ENCODE measurements at regions not wholly inside any gene's neighbourhood (a gene's known extent, or its start where the extent isn't known, plus 50 kb on each side); places are given as distances from the start of the nearest gene placed in this dataset.
"Not testable (repeated sequence)": the region's sequence is repeated elsewhere in the genome, so short reads cannot be mapped to it uniquely, and the experiment has no call there.

- no peak for DNase-seq (ENCODE audit: low spot score)
Observed at GRCh38 chr4:124887739-124888138, 175.2 kb upstream of the ANKRD50 start.

- no peak for DNase-seq (ENCODE audit: low spot score)
Observed at GRCh38 chr4:124884316-124884715, 171.8 kb upstream of the ANKRD50 start.

- DNase-seq (ENCODE audit: low spot score): peak; percentile 0
Observed at GRCh38 chr4:124883632-124884031, 171.1 kb upstream of the ANKRD50 start.

GRCh38 chr4:124879195-124879594 is 166.7 kb upstream of the ANKRD50 start:
- DNase-seq (ENCODE audit: low spot score): no peak

GRCh38 chr4:124874172-124874450 is 161.6 kb upstream of the ANKRD50 start:
- DNase-seq (ENCODE audit: low spot score): no peak

GRCh38 chr4:124873361-124874171 is 161.0 kb upstream of the ANKRD50 start:
- no peak for DNase-seq (ENCODE audit: low spot score)

DNA sequence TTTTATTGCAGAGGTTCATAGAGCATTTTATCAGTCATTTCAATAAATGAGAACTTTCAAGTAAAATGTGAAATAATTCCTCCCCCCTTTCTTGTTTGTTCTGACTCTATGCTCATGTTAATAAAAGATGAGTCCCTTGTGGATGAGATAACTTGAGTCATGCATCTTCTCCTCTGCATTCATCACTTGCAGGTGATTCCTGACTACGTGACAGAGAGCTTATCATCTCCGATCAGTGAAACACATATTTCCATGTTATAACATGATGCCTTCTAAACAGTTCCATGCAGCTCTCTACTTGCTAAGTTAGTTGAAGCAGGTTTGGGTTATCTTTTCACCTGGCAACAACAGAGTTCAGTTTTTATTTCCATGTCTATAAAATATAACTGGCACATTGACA is 160.1 kb upstream of the ANKRD50 start:
- DNase-seq (ENCODE audit: low spot score): no peak

DNA sequence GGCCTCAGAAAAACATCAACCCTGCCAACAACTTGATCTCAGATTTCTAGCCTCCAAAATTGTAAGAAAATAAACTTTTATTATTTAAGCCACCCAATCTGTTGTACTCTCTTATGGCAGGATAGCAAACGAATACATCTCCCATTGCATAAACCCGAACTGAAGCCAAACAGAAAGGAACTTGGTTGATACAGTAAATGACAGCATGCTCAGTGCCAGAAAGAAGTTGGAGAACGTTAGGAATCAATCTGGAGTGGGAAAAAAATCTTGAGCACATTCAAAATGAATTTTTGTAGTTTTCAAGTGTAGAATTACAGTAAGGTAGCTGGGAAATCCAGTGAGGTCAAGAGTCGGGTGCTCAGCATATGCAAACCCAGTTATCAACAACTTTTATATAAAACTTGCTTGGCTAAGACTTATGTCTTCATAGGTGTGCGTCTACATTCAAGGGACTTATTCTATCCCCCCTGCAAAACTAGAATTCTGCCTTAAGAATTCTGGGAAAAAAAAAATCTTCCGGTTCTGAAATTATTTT is 157.5 kb upstream of the ANKRD50 start:
- no peak for DNase-seq (ENCODE audit: low spot score)

GRCh38 chr4:124868495-124868894 is 156.0 kb upstream of the ANKRD50 start:
- no peak for DNase-seq (ENCODE audit: low spot score)

DNA sequence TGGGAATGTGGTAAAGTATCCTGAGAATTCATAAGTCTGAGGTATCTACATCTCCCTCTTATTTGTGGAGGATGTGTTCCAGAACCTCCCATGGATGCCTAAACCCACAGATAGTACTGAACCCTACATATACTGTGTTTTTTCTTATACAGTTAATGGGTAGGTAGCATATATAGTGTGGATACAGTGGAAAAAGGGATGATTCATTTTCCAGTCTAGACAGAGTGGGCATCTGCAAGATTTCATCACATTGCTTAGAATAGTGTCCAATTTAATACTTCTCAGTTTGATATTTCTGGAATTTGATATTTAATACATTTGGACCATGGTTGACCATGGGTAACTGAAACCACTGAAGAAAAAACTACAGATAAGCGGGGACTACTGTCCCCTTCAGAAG is 155.0 kb upstream of the ANKRD50 start:
- no peak for DNase-seq (ENCODE audit: low spot score)

DNA sequence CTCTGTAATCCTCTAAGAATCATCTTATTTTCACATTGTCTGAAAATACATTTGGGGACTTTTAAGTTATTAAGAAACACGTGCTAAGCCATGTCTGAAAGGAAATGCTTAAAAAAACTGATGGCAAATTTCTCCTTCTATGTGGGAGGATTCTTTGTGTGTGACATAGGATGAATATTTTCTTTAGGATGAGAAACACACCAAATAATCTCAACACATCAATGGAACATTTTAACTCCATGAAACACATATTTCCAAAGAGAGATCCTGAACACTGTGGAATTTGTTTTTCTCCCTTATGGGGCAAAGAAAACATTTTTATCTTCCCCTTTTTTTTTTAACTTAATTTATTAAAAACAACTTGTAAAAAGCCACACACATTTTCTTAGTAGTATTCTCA is 153.8 kb upstream of the ANKRD50 start:
- no peak for DNase-seq (ENCODE audit: low spot score)

- DNase-seq (ENCODE audit: low spot score): no peak
Observed at GRCh38 chr4:124863040-124863545, 150.6 kb upstream of the ANKRD50 start.

- peak; percentile 9 for DNase-seq (ENCODE audit: low spot score)
Observed at GRCh38 chr4:124862261-124862660, 149.7 kb upstream of the ANKRD50 start.

DNA sequence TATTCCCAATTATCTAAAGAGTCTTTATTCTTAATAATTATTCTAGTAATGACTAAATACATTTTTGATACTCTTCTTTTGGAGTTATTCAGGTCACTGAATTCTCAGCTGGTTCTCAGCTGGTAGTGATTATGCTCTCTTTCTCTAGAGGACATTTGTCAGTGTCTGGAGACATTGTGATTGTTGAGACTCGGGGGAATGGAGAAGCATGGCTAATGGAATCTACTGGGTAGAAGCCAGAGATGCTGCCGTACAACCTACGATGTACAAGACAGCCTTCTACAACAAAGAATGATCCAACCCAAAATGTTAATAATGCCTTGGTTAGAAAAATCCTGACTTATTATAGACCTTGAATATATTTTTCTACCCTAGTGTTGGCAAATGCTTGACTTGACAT is 149.2 kb upstream of the ANKRD50 start:
- DNase-seq (ENCODE audit: low spot score): no peak

GRCh38 chr4:124854968-124855367 is 142.4 kb upstream of the ANKRD50 start:
- DNase-seq (ENCODE audit: low spot score): peak; percentile 4

- DNase-seq (ENCODE audit: low spot score): no peak
Observed at GRCh38 chr4:124851741-124852140, 139.2 kb upstream of the ANKRD50 start.

DNA sequence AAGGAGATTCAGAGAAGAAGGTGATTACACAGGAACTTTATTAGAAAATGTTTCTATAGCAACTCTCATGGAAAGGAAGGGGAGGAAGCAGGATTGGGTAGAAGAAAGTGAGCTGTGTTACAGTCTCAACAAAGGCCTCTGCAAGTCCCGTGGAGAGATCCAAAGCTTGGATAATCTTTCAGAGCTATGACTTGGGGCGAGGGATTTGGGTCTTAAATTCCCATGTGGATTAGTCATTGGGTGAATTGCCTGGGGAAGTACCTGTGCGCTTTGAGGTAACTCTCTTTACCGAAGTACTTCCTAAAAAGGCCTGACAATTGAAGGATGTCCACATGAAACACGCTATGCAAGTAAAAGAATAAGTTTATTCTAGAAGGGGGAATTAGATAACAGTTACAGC is 133.8 kb upstream of the ANKRD50 start:
- DNase-seq (ENCODE audit: low spot score): no peak

GRCh38 chr4:124839786-124840390 is 127.4 kb upstream of the ANKRD50 start:
- no peak for DNase-seq (ENCODE audit: low spot score)

DNA sequence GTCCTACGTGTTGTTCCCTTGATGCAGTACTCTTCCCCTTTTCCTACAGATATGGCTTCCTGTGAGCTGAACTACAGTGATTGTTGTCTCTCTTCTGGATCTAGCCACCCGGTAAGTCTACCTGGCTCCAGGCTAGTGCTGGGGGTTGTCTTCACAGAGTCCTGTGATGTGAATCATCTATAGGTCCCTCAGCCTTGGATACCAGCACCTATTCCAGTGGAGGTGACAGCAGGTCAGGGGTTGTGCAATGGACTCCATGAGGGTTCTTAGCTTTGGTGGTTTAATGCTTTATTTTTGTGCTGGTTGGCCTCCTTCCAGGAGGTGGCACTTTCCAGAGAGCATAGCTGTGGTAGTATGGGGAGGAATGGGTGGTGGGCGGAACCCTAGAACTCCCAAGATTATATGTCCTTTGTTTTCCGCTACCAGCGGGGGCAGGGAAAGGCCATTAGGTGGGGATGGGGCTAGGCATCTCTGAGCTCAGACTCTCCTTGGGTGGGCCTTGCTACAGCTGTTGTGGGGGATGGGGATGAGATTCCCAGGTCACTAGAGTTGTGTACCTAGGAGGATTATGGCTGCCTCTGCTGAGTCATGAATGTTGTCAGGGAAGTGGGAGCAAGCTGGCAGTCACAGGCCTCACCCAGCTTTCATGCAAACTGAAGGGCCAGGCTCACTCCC is 121.4 kb upstream of the ANKRD50 start:
- DNase-seq (ENCODE audit: low spot score): no peak

GRCh38 chr4:124828382-124828781 is 115.8 kb upstream of the ANKRD50 start:
- DNase-seq (ENCODE audit: low spot score): no peak

DNA sequence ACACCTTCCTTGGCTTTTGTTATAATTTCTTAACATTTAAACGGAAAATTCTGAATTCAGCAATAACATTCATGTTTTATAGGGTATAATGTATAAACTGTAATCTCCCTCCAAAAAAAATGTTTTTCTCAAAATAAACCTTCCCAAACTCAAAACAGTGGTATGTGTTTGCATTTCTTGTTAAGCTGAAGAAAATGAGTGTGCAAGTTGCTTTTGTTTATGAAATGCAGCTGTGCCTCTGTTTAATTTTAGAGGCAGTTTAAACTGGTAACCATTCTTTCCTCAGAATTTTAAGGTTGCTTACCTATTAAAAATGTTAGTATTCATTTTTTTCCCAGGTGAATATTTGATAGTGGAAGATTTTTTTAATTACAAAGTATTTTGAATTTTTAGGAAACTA is 105.0 kb upstream of the ANKRD50 start:
- DNase-seq (ENCODE audit: low spot score): no peak

- not testable (repeated sequence) for DNase-seq (ENCODE audit: low spot score)
Observed at GRCh38 chr4:124812203-124812602, 99.7 kb upstream of the ANKRD50 start.

- no peak for DNase-seq (ENCODE audit: low spot score)
Observed at GRCh38 chr4:124810827-124811226, 98.3 kb upstream of the ANKRD50 start.

All from hepatic stellate cell (primary cell).